Tibial nerve (tissue), 4 donors: ENCODE measurements at regions not wholly inside any gene's neighbourhood (a gene's known extent, or its start where the extent isn't known, plus 50 kb on each side); places are given as distances from the start of the nearest gene placed in this dataset.

Experiments
- DNase-seq, 2 donors: peaks; one replicate each; pipeline ENCODE4 v3.0.0-alpha.2; 2019; ENCODE audit warnings: low spot score in 2 of 2
- H3K27ac ChIP-seq, 4 donors: fragments of 200-600 bp; sonication (generic) in 3 of 4; one replicate each; pipeline ENCODE4 v1.5.1; 2017 to 2019; ENCODE audit warnings: mild to moderate bottlenecking in 1 of 4
- H3K27me3 ChIP-seq, 2 donors: fragments of 200-600 bp; sonication (generic) in 1 of 2; one replicate each; pipeline versions ENCODE4 v1.5.1 to v1.6.0; 2017 to 2019
- H3K36me3 ChIP-seq, 3 donors: fragments of 200-600 bp; sonication (generic); one replicate each; pipeline ENCODE4 v1.5.1; 2018 to 2019
- H3K4me1 ChIP-seq, 4 donors: fragments of 200-600 bp; sonication (generic) in 3 of 4; one replicate each; pipeline ENCODE4 v1.5.1; 2017 to 2019
- H3K4me3 ChIP-seq, 4 donors: fragments of 200-600 bp; sonication (generic) in 3 of 4; one replicate each; pipeline ENCODE4 v1.5.1; 2017 to 2019; ENCODE audit warnings: mild to moderate bottlenecking in 1 of 4, moderate library complexity in 1 of 4
- H3K9me3 ChIP-seq, 4 donors: fragments of 200-600 bp; sonication (generic) in 3 of 4; one replicate each; pipeline ENCODE4 v1.5.1; 2017 to 2019
- EP300 ChIP-seq, 2 donors: sonication (generic); formaldehyde crosslinking; IDR thresholded peaks; one replicate each; pipeline ENCODE4 v1.6.1; 2017; ENCODE audit warnings: antibody characterized with exemption in 2 of 2, mild to moderate bottlenecking in 1 of 2
- POLR2A ChIP-seq, 2 donors: fragments of 450-650 bp; IDR thresholded peaks; one replicate each; pipeline ENCODE4 v1.6.1; 2017; ENCODE audit warnings: antibody characterized with exemption in 2 of 2, mild to moderate bottlenecking in 2 of 2, moderate library complexity in 2 of 2
- WGBS, 2 donors: methylation state at CpG; one replicate each; pipeline ENCODE4 v1.1.5; 2018; 5-methylcytosine and 5-hydroxymethylcytosine counted together
- TF ChIP-seq, protein P1 (sequence below), 5 experiments: fragments of 200-600 bp in 3 of 5; fragments of 450-650 bp in 2 of 5; sonication (generic) in 3 of 5; IDR thresholded peaks; one replicate each; pipeline ENCODE4 v1.5.1; 2016 to 2019; ENCODE audit warnings: antibody characterized with exemption in 5 of 5, mild to moderate bottlenecking in 3 of 5, moderate library complexity in 2 of 5

DNA sequence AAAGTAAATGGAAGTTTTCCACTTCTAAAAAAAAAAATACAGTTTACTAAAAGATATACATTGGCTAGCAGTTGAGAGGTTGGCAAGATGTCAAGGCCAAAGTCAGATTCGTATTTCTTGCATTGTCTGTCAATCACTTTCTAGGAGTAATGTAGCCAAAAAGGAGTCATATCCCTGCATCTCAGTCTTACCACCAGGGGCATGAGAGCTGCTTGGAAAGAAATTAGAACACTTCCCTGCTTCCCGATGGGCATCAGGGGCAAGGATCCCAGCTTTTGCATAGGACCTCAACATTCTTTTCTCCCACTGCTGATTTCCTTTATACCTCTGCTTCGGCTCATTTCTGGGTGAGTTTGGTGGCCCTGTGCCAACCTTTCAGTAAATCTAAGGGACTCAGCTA, 581.0 kb upstream of the MAP3K7 start:
- Histone ChIP-seq H3K4me1 (no peaks in the 10 kb centered on the region), H3K36me3 (no peaks in the 10 kb centered on the region), H3K4me3 (no peak overlapping the region), H3K27ac (no peak overlapping the region), H3K9me3 (no peaks in the 10 kb centered on the region), H3K27me3 (no peaks in the 10 kb centered on the region)
- TF ChIP-seq EP300 (IDR thresholded peaks at IDR 0.05) (no peak), POLR2A (IDR thresholded peaks at IDR 0.05) (no peak)
- TF ChIP-seq, protein P1, sequence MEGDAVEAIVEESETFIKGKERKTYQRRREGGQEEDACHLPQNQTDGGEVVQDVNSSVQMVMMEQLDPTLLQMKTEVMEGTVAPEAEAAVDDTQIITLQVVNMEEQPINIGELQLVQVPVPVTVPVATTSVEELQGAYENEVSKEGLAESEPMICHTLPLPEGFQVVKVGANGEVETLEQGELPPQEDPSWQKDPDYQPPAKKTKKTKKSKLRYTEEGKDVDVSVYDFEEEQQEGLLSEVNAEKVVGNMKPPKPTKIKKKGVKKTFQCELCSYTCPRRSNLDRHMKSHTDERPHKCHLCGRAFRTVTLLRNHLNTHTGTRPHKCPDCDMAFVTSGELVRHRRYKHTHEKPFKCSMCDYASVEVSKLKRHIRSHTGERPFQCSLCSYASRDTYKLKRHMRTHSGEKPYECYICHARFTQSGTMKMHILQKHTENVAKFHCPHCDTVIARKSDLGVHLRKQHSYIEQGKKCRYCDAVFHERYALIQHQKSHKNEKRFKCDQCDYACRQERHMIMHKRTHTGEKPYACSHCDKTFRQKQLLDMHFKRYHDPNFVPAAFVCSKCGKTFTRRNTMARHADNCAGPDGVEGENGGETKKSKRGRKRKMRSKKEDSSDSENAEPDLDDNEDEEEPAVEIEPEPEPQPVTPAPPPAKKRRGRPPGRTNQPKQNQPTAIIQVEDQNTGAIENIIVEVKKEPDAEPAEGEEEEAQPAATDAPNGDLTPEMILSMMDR (IDR thresholded peaks at IDR 0.05) = peak in 1 of 5 experiments; percentile 19
- DNase-seq = no peak
- 31 to 33% methylated on average over 3 of the region's 3 CpGs for WGBS, 2 donors

DNA sequence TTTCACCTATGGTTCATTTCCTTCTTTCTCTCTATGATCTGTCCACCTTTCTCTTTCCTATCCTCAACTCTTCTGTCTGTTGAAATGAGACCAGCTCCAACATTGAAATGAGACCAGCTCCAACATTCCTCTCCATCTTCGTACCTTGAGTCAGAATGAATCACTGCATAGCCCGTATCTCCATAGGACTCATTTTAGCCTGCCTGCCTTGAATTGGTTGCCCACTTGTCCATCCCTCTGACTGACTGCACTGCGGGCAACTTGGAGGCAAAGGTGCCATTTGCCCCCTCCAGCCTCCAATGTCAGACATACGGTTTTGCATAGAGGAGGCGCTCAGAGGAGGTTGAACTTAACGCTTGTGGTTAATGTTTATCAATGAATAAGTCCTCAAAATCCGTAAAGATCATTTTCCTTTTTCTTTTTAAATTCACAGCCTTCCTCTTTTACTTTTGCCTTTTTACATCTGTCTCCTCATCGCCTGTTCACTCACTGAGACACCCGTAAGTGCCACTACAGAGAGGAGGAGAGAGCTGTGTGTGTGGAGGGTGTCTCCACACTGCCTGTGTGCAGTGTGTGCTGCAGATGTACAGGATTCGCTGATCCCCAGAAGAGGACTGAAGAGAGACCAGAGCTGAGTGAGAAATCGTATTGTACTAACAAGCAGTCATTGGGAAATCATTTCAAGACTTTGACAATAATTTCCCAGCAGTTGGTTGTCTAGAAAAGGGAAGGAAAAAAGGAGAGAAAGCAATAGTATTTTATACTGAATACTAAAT, 579.6 kb upstream of the MAP3K7 start:
- no peak for TF ChIP-seq EP300 (IDR thresholded peaks at IDR 0.05)
- TF ChIP-seq, protein P1 (IDR thresholded peaks at IDR 0.05) = no peak
- no peak for TF ChIP-seq POLR2A (IDR thresholded peaks at IDR 0.05)
- H3K4me1 ChIP-seq = no peaks in the 10 kb centered on the region
- no peak overlapping the region for H3K4me3 ChIP-seq
- no peaks in the 10 kb centered on the region for H3K9me3 ChIP-seq
- H3K27ac ChIP-seq = no peak overlapping the region
- H3K36me3 ChIP-seq = no peaks in the 10 kb centered on the region
- H3K27me3 ChIP-seq = no peaks in the 10 kb centered on the region
- DNase-seq = no peak
- 84 to 85% methylated on average over 11 of the region's 11 CpGs for WGBS, 2 donors

DNA sequence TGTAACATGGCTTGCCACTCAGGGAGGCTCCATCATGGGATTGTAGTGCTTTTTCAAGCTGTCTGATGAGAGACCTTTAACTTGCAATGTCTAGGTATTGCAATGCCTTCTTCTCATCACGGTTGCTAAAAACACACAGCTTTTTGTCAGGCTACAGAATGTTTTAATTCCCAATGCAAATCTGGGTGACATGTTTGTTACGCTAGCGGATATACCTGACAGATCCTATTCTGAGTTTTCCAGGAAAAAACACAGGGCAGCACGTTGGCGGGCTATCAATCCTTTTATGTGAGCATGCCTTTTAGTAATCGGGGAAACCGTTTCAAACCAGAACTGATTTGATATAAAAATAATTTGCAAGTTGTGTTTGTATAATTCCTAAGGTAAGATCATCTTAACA, 577.2 kb upstream of the MAP3K7 start:
- WGBS, 2 donors = 87 to 90% methylated on average over 7 of the region's 7 CpGs
- TF ChIP-seq EP300 (IDR thresholded peaks at IDR 0.05) = no peak
- TF ChIP-seq POLR2A (IDR thresholded peaks at IDR 0.05) = no peak
- TF ChIP-seq, protein P1 (IDR thresholded peaks at IDR 0.05) = no peak
- Histone ChIP-seq H3K4me3 (no peak overlapping the region), H3K4me1 (no peaks in the 10 kb centered on the region), H3K27ac (no peak overlapping the region), H3K36me3 (no peaks in the 10 kb centered on the region), H3K27me3 (no peaks in the 10 kb centered on the region), H3K9me3 (no peaks in the 10 kb centered on the region)
- DNase-seq = no peak

DNA sequence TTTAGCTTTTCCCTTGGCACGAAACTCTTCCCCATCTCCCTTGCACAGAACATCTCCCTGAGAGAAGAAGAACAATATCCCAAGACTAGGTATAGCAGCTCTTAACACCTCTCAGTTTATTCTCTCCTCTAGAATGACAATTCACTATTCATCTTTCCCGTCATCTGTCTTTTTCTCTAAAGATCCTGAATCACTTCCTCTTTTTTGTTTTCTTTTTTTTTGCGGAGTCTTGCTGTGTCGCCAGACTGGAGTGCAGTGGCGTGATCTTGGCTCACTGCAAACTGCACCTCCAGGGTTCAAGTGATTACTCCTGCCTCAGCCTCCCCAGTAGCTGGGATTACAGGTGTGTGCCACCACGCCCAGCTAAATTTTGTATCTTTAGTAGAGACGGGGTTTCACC, 574.4 kb upstream of the MAP3K7 start:
- no peak for TF ChIP-seq EP300 (IDR thresholded peaks at IDR 0.05)
- TF ChIP-seq, protein P1 (IDR thresholded peaks at IDR 0.05) = no peak
- no peak for TF ChIP-seq POLR2A (IDR thresholded peaks at IDR 0.05)
- Histone ChIP-seq H3K27ac (no peak overlapping the region), H3K36me3 (no peaks in the 10 kb centered on the region), H3K4me1 (no peaks in the 10 kb centered on the region), H3K4me3 (no peak overlapping the region), H3K9me3 (no peaks in the 10 kb centered on the region), H3K27me3 (no peaks in the 10 kb centered on the region)
- DNase-seq = no peak
- WGBS, 2 donors = 89 to 94% methylated on average over 7 of the region's 7 CpGs

DNA sequence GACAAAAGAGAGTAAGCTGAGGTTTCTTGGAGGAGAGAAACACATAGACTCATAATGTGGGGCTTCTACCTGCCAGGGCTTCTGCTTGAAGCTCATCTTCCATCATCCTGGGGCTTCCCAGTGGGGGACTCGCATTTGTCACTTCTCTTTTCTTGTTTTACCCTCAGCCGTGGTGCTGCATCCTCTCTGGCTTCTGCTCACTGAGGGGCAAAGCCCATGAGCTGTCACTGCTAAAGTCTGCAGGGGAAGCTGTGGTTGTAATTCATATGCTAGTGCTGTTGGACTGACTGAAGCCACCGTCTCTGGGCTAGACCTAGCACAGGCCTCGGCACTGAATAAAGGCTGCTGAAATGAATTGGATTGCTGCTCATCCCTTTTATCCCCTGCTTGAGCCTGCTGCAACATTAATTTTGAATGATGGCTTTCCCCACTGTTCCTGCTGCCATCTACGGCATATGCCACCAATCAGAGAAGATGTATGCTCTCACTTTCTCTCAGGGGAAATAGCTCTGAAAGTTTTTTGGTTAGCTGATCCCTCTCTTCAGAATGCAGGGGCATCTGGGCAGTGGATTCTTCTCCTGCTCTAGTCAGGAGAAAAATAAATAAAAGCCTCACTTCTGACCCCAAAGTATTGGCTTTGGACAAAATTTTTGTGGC, 568.4 kb upstream of the MAP3K7 start:
- Histone ChIP-seq H3K4me3 (no peak overlapping the region), H3K27me3 (no peaks in the 10 kb centered on the region), H3K27ac (no peak overlapping the region), H3K36me3 (no peaks in the 10 kb centered on the region), H3K9me3 (no peaks in the 10 kb centered on the region), H3K4me1 (peaks cover 0 to 8% (median 0%) of the 10 kb centered on the region in 4 donors)
- no peak for DNase-seq
- 45 to 49% methylated on average over 5 of the region's 5 CpGs for whole genome bisulfite sequencing, 2 donors
- TF ChIP-seq, protein P1 (IDR thresholded peaks at IDR 0.05) = no peak
- TF ChIP-seq EP300 (IDR thresholded peaks at IDR 0.05) (no peak), POLR2A (IDR thresholded peaks at IDR 0.05) (no peak)
